GM21786 (cell line): ENCODE measurements at regions not wholly inside any gene's neighbourhood (a gene's known extent, or its start where the extent isn't known, plus 50 kb on each side); places are given as distances from the start of the nearest gene placed in this dataset.

Experiments
- ATAC-seq: cut with Tn5 transposase; IDR thresholded peaks from one replicate; pipeline ENCODE4 v1.9.1; 2021; ENCODE audit not compliant: unreplicated experiment

- ATAC-seq, result no peak
These were observed 939.8 kb downstream of the GLUD2 start for GRCh38 chrX:121987163-121987562.

- ATAC-seq, result no peak
These were observed 940.4 kb downstream of the GLUD2 start for GRCh38 chrX:121987835-121988234.

DNA sequence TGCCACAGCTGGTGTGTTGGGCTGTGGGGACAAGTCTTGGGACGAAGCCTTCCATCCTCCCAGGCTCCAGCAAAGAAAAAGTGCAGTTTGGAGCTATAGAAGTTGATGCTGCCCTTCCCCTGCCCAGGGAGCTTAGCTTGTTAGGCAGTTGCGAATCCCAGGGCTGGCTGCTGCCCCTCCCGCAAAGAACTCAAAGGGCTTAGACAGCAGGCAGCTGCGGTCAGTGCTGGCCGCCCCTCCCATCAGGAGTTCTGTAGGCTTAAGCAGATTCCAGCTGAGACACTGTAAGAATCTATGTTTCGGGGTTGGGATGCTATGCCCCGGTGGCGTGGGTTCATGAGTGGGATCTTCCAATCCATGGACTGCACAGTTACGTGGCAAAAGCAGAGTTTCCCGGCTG is 956.7 kb downstream of the GLUD2 start:
- no peak for ATAC-seq

DNA sequence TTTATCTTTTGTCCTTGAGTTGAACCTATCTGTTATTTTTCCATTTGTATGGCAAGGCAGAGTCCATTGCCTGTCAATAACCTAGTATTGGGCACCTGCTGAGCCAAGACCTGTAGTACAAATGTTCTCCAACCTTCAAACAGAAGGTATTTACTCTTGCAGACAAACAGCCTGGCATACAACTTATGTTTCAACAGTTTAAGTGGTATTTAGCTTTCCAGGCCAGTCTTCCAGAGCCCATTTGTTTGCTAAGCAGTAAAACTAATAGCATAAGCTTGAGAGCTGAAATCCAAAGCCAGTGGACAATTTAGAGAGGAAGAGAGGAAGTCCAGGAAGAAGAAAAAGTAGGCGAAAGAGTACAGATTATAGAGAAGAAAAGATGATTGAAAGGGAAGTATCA is 979.3 kb downstream of the GLUD2 start:
- ATAC-seq, result no peak

DNA sequence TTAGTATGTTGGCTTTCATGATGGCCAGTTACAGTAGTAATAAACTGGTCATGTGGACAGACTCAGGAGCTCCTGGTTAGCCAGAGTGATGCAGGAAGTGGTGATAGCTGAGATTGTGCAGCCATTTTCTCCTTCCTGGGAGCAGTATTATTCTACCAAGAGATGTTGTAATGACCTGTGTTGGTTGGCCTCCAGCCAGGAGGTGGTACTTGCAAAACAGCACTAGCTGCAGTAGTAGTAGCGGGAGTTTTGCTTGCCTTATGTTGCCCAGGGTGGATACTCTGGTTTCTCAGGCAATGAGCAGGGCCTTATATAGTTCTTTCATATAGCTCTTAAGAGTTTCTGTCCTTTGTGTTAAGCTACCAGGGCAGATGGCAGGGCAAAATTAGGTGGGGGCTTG is 998.8 kb downstream of the GLUD2 start:
- no peak for ATAC-seq

DNA sequence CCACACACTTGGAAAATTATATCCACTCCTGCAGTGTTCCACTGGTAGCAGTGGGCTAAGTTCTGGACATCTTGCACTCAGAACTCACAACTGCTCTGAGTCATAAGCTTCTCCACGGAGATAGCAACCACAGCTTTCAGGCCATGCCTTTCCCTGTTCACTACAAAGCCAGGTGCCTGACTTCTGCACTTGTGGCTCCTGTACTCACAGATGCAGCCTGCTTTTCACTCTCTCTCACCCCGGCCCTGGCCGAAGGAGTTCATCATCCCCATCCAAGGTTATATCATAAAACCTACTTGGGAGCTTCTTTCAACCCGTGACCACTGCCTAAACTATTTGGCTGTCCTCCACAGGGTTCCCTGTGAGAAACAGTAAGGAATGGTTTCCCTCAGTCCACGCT is 999.4 kb downstream of the GLUD2 start:
- no peak for ATAC-seq

DNA sequence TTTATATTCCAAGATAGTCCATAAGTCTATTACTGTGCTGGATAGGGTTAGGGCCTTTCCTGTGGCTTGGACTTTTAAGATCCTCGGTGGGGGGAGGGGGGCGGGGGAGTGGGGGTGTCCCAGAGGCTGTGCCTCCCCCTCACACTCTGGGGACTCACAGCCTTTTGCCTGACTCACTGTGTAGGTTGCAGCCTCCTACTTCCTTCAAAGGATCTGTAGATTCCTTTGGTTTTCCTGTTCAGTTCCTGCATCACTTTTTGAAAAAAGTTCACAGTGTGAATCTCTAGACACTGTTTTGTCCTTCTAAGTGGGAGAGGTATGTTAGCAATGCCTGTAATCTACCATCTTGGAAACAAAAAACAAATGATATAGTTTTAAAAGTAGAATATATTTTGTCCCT is 999.9 kb downstream of the GLUD2 start:
- ATAC-seq, result no peak

DNA sequence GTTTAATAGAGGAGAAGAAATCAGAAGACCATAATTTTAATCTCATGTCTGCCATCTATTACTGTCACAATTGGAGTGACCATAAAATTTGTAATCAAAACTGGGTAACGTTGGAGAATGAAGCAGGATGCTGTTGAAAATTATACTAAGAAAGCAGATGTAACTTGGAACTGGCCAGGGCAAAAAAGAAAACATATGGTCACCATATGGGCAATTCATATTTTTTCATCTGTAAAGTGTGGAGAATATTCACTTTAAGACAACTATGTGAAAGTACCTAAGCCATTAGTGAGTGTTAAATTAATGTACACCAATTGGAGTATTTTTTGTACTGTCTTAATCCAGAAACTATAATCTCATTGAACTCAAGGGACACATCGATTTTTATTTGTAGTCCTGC is 1008.0 kb downstream of the GLUD2 start:
- ATAC-seq, result no peak

DNA sequence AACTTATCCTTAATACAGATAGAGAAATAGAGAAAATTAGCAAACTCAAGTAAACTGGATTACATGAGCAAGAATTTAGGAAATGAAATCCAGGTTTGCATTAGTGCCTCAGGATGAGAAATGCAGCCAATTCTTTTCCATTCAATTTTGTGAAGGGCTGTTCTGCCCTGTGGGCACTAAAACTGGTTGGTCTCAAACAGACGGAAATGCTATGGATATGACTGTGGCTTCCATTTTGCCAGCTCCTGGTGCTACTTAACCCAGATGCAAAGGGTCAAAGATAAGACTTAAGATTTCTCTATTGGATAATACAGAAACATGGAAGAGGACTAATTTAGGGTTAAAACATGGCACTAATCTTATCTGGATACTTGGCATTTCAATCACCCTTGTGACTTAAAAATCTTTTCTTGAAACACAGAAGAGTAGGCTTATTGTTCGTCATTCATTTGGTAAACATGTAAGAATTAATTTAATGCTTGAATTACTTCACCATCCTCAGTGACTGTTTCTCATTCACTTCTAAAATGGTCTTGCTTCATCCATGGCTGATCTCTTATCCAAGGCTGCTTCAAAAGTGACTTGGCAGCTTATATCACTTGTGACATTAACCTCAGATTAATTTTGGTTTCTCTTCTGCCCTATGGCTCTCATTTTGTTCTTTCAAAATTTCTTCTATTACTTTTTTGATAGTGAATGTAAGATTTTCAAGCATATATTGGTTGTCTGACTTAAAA is 1008.7 kb downstream of the GLUD2 start:
- ATAC-seq, result no peak

DNA sequence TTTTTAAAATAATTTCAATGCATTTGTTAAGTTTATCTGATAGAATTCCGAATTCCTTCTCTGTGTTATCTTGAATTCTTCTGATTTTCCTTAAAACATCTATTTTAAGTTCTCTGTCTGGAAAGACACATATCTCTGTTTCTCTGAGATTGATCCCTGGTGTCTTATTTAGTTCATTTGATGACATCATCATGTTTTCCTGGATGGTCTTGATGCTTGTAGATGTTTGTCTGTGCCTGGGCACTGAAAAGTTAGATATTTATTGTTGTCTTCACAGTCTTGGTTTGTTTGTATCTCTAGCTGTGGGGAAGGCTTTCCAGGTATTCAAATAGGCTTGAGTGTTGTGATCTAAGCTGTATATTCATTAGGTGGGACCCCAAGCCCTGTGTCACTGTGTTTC is 1028.8 kb downstream of the GLUD2 start:
- ATAC-seq, result no peak

DNA sequence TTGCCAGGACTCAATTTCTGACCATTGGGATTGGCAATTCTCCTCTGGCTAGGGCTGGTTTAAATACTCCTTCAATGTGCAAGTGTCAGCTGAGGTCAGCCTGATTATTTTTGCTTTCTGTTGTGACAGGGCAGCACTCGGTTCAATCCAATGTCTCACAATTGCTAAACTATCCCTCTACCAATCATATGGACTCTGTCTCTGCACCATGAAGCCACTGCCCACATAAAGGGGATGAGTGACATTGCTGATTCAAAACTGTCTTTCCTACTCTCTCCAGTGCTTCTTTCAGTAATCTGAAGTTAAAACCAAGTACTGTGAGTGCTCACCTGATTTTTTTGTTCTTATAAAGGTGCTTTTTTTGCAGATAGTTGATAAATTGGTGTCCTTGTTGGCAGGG is 1030.7 kb downstream of the GLUD2 start:
- no peak for ATAC-seq

DNA sequence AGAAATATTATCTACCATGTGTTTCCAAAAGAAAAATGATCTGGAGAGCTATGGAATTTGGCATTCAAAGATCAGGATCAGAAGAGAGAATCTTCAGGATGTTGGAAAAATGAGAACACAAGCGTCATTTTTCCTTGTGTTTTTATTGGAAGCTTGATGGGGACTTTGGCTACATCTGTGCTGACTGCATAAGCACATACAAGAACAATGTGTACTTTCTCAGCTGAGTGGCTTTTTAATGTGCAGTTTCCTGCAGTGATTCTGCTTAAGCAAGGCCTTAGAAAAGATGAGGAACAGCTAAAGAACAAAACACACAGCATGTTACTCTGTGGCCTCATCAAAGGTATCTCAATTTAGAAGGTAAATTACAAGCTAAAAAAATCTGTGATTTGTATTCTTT is 1039.9 kb downstream of the GLUD2 start:
- no peak for ATAC-seq

DNA sequence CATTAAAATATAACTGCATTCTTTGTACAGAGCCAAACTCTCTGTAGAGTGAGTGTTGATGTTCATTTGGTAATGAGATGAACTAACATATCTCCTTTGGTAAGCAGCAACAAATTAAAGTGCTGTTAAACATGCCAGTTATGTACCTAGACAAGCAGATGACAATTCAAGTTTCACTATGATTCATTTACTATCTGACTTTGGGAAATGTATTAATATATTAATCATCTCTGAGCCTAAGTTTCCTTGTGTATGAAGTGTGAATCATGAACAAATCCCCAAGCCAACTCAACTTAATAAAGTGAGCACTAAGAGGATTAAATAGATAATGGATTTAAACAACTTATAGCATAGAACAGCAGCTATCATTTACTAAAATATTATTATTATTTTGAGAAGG is 1044.2 kb downstream of the GLUD2 start:
- no peak for ATAC-seq

- ATAC-seq, result no peak
These were observed 1045.0 kb downstream of the GLUD2 start for GRCh38 chrX:122092360-122092759.

- ATAC-seq, result no peak
These were observed 1045.6 kb downstream of the GLUD2 start for GRCh38 chrX:122092978-122093377.

GRCh38 chrX:122094611-122095010 is 1047.2 kb downstream of the GLUD2 start:
- ATAC-seq, result peak; percentile 62

GRCh38 chrX:122113376-122113775 is 1066.0 kb downstream of the GLUD2 start:
- no peak for ATAC-seq

DNA sequence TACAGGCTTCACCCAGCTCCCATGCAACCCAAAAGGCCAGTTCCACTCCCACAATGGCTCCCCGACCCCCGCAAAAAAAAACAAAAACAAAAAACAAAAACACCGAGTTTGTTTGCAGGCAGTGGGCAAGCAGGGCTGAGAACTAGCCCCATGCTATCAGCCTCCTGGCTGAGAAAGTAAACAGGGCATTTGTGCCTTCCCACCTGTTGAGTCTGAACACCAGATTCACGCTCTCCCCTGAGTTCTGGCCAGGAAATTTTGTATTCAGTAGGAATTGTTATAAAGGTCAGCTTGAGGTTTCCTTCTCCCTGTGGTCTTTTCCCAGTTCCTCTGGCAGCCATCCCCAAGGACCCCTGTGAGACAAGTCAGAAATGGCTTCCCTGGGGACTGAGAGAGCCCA is 1066.5 kb downstream of the GLUD2 start:
- ATAC-seq, result no peak

DNA sequence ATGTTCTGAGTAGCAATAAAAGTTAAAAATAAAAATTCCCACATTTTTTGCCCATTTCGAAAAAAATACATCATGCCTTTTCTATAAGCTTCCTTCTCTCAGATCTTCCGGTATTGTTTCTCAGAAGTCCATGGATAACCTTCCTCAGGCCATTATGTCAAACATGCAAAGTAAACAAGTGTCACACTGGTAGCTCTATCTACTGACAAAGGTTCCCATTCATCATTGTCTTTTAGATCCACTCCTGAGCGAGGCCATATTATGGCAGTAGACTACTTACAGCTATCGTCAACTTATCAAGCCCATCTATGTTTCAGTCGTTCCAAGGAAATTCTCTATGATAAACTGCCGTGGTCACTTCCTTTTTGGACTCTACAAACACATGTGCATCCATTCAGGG is 1068.2 kb downstream of the GLUD2 start:
- no peak for ATAC-seq

- ATAC-seq, result peak; percentile 64
These were observed 1064.7 kb upstream of the GRIA3 start for GRCh38 chrX:122119361-122119760.

DNA sequence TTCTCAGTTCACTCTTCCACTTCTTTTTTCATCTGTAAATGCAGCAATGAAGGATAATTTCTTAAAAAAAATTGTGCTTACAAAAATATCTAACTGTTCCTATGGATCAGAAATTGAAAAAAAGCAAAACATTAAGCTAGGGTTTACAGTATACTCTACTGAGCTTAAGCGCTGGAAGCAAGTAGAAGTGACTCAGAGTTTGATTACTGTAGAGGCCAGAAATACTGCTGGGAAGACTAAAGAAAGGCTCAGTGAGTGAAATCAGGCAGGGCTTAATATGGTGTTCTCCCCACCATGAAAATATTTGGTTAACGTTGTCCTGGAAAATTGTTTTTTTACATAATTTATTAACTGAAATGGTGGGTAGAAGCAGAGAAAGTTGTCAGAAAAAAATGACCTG is 1061.8 kb upstream of the GRIA3 start:
- ATAC-seq, result no peak

DNA sequence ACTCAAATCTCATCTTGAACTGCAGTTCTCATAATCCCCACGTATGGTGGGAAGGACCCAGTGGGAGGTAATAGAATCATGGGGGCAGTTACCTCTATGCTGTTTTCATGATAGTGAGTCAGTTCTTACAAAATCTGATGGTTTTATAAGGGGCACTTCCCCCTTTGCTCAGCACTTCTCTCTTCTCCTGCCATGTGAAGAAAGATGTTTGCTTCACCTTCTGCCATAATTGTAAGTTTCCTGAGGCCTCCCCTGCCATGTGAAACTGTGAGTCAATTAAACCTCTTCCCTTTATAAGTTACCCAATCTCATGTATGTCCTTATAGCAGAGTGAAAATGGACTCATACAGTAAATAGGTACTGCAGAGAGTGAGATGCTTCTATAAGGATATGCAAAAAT is 1050.6 kb upstream of the GRIA3 start:
- no peak for ATAC-seq

DNA sequence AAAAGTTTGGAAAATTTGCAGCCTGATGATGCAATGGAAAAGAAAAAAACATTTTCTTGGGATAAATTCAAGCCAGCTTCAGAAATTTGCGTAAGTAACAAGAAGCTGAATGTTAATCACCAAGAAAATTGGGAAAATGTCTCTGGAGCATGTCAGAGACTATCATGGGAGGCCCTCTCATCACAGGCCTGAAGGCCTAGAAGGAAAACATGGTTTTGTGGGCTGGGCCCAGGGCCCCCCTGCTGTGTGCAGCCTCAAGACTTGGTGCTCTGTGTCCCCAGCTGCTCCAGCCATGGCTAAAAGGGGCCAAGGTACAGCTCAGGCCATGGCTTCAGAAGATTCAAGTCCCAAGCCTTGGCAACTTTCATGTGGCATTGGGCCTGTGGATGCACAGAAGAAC is 1049.8 kb upstream of the GRIA3 start:
- no peak for ATAC-seq
